C4-2B (cell line): ENCODE measurements at regions not wholly inside any gene's neighbourhood (a gene's known extent, or its start where the extent isn't known, plus 50 kb on each side); places are given as distances from the start of the nearest gene placed in this dataset.

ENCODE experiments used
- CTCF ChIP-seq: fragments of 450-650 bp; conservative IDR thresholded peaks from 2 replicates; pipeline ENCODE4 v1.5.1; 2017; ENCODE audit warnings: mild to moderate bottlenecking
- ZFX ChIP-seq: fragments of 450-650 bp; IDR thresholded peaks from 2 replicates; pipeline ENCODE4 v1.6.1; 2017

- TF ChIP-seq CTCF, result no peak
- no peak for TF ChIP-seq ZFX
These were observed 195.2 kb upstream of the JUN start for GRCh38 chr1:58979086-58979485.
